Gastrocnemius medialis (tissue), 4 donors: ENCODE measurements at regions not wholly inside any gene's neighbourhood (a gene's known extent, or its start where the extent isn't known, plus 50 kb on each side); places are given as distances from the start of the nearest gene placed in this dataset.
"Not testable (repeated sequence)": the region's sequence is repeated elsewhere in the genome, so short reads cannot be mapped to it uniquely, and the experiment has no call there.

Experiments
- POLR2A ChIP-seq, 2 donors: fragments of 450-650 bp; IDR thresholded peaks; one replicate each; pipeline ENCODE4 v1.6.1; 2017; ENCODE audit warnings: antibody characterized with exemption in 2 of 2, mild to moderate bottlenecking in 2 of 2, moderate library complexity in 2 of 2
- TF ChIP-seq, protein P1 (sequence below), 5 experiments: fragments of 450-650 bp in 3 of 5; fragments of 200-600 bp in 2 of 5; sonication (generic) in 2 of 5; IDR thresholded peaks in 4 of 5; conservative IDR thresholded peaks in 1 of 5; 1 replicate in 4 of 5; 2 replicates in 1 of 5; pipeline ENCODE4 v1.5.1; 2016 to 2019; ENCODE audit warnings: antibody characterized with exemption in 5 of 5, mild to moderate bottlenecking in 3 of 5, moderate library complexity in 3 of 5

DNA sequence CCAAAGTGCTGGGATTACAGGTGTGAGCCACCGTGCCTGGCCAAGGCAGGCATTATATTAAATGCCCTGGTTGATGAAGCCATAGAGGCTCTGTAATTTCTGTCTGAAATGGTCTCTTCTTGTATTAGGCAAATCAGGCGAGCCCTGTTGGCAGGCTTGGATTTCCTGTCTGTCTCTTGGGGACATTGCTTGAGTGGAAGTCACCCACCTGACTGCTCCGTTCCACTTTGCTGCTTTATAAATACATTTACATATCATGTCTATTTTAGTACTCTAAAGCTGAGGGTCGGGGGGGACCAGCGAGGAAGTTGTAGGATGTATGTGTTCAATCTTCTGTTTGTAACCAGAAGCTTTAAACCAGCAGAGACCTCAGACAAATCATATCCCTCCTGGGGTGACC, 101.6 kb upstream of the CRYM start:
- not testable (repeated sequence) for TF ChIP-seq POLR2A (IDR thresholded peaks at IDR 0.05)
- TF ChIP-seq, protein P1, sequence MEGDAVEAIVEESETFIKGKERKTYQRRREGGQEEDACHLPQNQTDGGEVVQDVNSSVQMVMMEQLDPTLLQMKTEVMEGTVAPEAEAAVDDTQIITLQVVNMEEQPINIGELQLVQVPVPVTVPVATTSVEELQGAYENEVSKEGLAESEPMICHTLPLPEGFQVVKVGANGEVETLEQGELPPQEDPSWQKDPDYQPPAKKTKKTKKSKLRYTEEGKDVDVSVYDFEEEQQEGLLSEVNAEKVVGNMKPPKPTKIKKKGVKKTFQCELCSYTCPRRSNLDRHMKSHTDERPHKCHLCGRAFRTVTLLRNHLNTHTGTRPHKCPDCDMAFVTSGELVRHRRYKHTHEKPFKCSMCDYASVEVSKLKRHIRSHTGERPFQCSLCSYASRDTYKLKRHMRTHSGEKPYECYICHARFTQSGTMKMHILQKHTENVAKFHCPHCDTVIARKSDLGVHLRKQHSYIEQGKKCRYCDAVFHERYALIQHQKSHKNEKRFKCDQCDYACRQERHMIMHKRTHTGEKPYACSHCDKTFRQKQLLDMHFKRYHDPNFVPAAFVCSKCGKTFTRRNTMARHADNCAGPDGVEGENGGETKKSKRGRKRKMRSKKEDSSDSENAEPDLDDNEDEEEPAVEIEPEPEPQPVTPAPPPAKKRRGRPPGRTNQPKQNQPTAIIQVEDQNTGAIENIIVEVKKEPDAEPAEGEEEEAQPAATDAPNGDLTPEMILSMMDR (IDR thresholded peaks at IDR 0.05 in 4 of 5, conservative IDR thresholded peaks at IDR 0.05 in 1 of 5): not testable (repeated sequence)
